K562 (cell line): ENCODE measurements at regions not wholly inside any gene's neighbourhood (a gene's known extent, or its start where the extent isn't known, plus 50 kb on each side); places are given as distances from the start of the nearest gene placed in this dataset.

Experiments used
- ATAC-seq: fragments of 200-7000 bp; cut with Tn5 transposase; 3 replicates; pipeline ENCODE4 v1.9.1; 2020; ENCODE audit warnings: moderate library complexity
- BruUV-seq: library from RNA; stranded (reverse); fragments of 400-500 nt; replicated peaks from 2 replicates; lab custom pipeline; 2021; lab: Mats Ljungman, UMichigan
- CTCF ChIA-PET: fragments of 300-600 bp; formaldehyde crosslinking; extraction: SDS; loops from one replicate; lab custom pipeline; 2021; ENCODE audit warnings: low intra/inter-chr PET ratio; lab: Yijun Ruan, JAX
- POLR2A ChIA-PET: fragments of 300-600, 350-650 bp; sonication (Branson Sonifier 250); formaldehyde crosslinking; extraction: SDS; loops from one replicate; lab custom pipeline; 2021; ENCODE audit warnings: antibody characterized with exemption, inconsistent platforms; lab: Yijun Ruan, JAX
- DNase-seq, 4 experiments: peaks; one replicate each; pipeline versions ENCODE4 v3.0.0 to v3.0.0-alpha.2; 2011 to 2018; ENCODE audit warnings: low spot score in 3 of 4, mixed read lengths in 3 of 4; ENCODE audit errors: extremely low read depth in 1 of 4
- FAIRE-seq: peaks from 2 replicates; lab custom pipeline; 2011; peaks lifted over from hg19 to GRCh38; lab: Jason Lieb, UNC
- H2AFZ ChIP-seq: 2 replicates; pipeline ENCODE4 v1.6.0; 2011; ENCODE audit warnings: low read depth, low read length, control low read depth, inconsistent platforms
- H3K27ac ChIP-seq: fragments of 200-600 bp; 3 replicates; pipeline ENCODE4 v1.8.0; 2011; ENCODE audit warnings: low read depth, mild to moderate bottlenecking, control low read depth, inconsistent platforms, low read length, moderate library complexity, mixed read lengths; ENCODE audit errors: extremely low read depth
- H3K27me3 ChIP-seq, 2 experiments: fragments of 300-600 bp in 1 of 2; 2 replicates in 1 of 2; 3 replicates in 1 of 2; pipeline versions ENCODE4 v1.6.0 to v1.8.0; 2011; ENCODE audit warnings: inconsistent platforms in 2 of 2, low read length in 2 of 2, mild to moderate bottlenecking in 1 of 2, mixed read lengths in 1 of 2, moderate library complexity in 1 of 2; ENCODE audit not compliant: control insufficient read depth in 2 of 2, insufficient read depth in 2 of 2
- H3K36me3 ChIP-seq: fragments of 300-600 bp; 3 replicates; pipeline ENCODE4 v1.8.0; 2011; ENCODE audit warnings: mild to moderate bottlenecking, low read length, inconsistent platforms; ENCODE audit not compliant: control insufficient read depth, insufficient read depth
- H3K4me1 ChIP-seq, 2 experiments: fragments of 200-600 bp in 1 of 2; replicated peaks in 1 of 2; 2 replicates in 1 of 2; 3 replicates in 1 of 2; pipeline versions ENCODE4 v1.5.1 to v1.8.0; 2011; ENCODE audit warnings: inconsistent platforms in 2 of 2, low read length in 2 of 2, mild to moderate bottlenecking in 1 of 2, mixed read lengths in 1 of 2, moderate library complexity in 1 of 2; ENCODE audit not compliant: control insufficient read depth in 2 of 2, insufficient read depth in 2 of 2
- H3K4me2 ChIP-seq: 2 replicates; pipeline ENCODE4 v1.6.1; 2011; ENCODE audit warnings: low read length, control low read depth, inconsistent platforms, mixed read lengths; ENCODE audit not compliant: insufficient read depth
- H3K4me3 ChIP-seq: fragments of 200-600 bp; sonication (generic), shearing (Covaris generic); 2 replicates; pipeline ENCODE4 v1.5.1; 2016; ENCODE audit warnings: control low read depth, inconsistent platforms
- H3K79me2 ChIP-seq: fragments of 200-600 bp; 3 replicates; pipeline ENCODE4 v1.8.0; 2011; ENCODE audit warnings: low read length, inconsistent platforms; ENCODE audit not compliant: control insufficient read depth, insufficient read depth
- H3K9ac ChIP-seq, 2 experiments: 2 replicates each; pipeline versions ENCODE4 v1.6.0 to v1.6.1; 2011; ENCODE audit warnings: low read depth in 2 of 2, low read length in 2 of 2, control low read depth in 1 of 2, inconsistent platforms in 1 of 2, mild to moderate bottlenecking in 1 of 2, mixed read lengths in 1 of 2; ENCODE audit not compliant: insufficient read depth in 1 of 2
- H3K9me1 ChIP-seq: one replicate; pipeline ENCODE4 v1.6.0; 2011; ENCODE audit warnings: inconsistent platforms, mild to moderate bottlenecking, low read length, moderate library complexity; ENCODE audit not compliant: control insufficient read depth, insufficient read depth
- H3K9me3 ChIP-seq: replicated peaks from 2 replicates; pipeline ENCODE4 v1.5.1; 2011; ENCODE audit warnings: low read depth, low read length, inconsistent platforms; ENCODE audit not compliant: control insufficient read depth, insufficient read depth
- H4K20me1 ChIP-seq: replicated peaks from 2 replicates; pipeline ENCODE4 v1.6.1; 2011; ENCODE audit warnings: low read length, inconsistent platforms, mixed read lengths; ENCODE audit not compliant: control insufficient read depth, insufficient read depth
- ATF7 ChIP-seq: fragments of 450-650 bp; IDR thresholded peaks from 2 replicates; pipeline ENCODE4 v1.7.1; 2014; ENCODE audit warnings: mild to moderate bottlenecking, moderate library complexity
- BRD4 ChIP-seq: fragments of 200-600 bp; sonication (generic); IDR thresholded peaks from 2 replicates; pipeline ENCODE4 v1.6.1; 2017; ENCODE audit warnings: inconsistent platforms
- DPF2 ChIP-seq: fragments of 450-650 bp; IDR thresholded peaks from 2 replicates; pipeline ENCODE4 v1.6.1; 2016
- ESRRB ChIP-seq: fragments of 250-450 bp; sonication (Bioruptor Pico); IDR thresholded peaks from 2 replicates; pipeline ENCODE4 v1.5.0; 2020; ENCODE audit warnings: mild to moderate bottlenecking, moderate library complexity, borderline replicate concordance
- FIP1L1 ChIP-seq: fragments of 200-400 bp; formaldehyde crosslinking; IDR thresholded peaks from 2 replicates; pipeline ENCODE4 v1.6.1; 2018; ENCODE audit warnings: mild to moderate bottlenecking, low read depth, low read length; ENCODE audit not compliant: poor library complexity, severe bottlenecking
- NONO ChIP-seq, 2 experiments: fragments of 200-400 bp in 1 of 2; fragments of 450-650 bp in 1 of 2; formaldehyde crosslinking in 1 of 2; IDR thresholded peaks; 2 replicates each; pipeline ENCODE4 v1.6.1; 2017; ENCODE audit warnings: low read depth in 2 of 2, mild to moderate bottlenecking in 2 of 2, moderate library complexity in 2 of 2, low read length in 1 of 2
- POLR3G ChIP-seq: IDR thresholded peaks from 2 replicates; pipeline ENCODE4 v1.6.1; 2011; ENCODE audit not compliant: insufficient read length, insufficient replicate concordance; ENCODE audit errors: extremely low read depth
- PURB ChIP-seq: sonication (generic); formaldehyde crosslinking; IDR thresholded peaks from 2 replicates; pipeline ENCODE4 v1.9.0; 2021; ENCODE audit warnings: low read depth, mild to moderate bottlenecking, missing genetic modification reagents
- SAP30 ChIP-seq: fragments of 200-600 bp; sonication (generic); IDR thresholded peaks from 2 replicates; pipeline ENCODE4 v1.6.1; 2012; ENCODE audit warnings: borderline replicate concordance, low read depth, mild to moderate bottlenecking, moderate library complexity, low read length, control low read depth, inconsistent platforms; ENCODE audit not compliant: insufficient read depth, poor library complexity, severe bottlenecking
- SNIP1 ChIP-seq: fragments of 450-650 bp; IDR thresholded peaks from 2 replicates; pipeline ENCODE4 v1.7.1; 2017; ENCODE audit warnings: low read depth, mild to moderate bottlenecking
- TRIM25 ChIP-seq: fragments of 450-650 bp; IDR thresholded peaks from 2 replicates; pipeline ENCODE4 v1.7.0; 2016; ENCODE audit warnings: borderline replicate concordance
- ZBTB12 ChIP-seq: fragments of 250-450 bp; sonication (Bioruptor Pico); IDR thresholded peaks from 2 replicates; pipeline ENCODE4 v1.4.0; 2020
- ZNF77 ChIP-seq: fragments of 250-450 bp; sonication (Bioruptor Pico); IDR thresholded peaks from 2 replicates; pipeline ENCODE4 v1.5.0; 2020
- whole genome bisulfite sequencing: fragments of 100-300 bp; shearing (Covaris generic); methylation state at CpG from one replicate; pipeline ENCODE4 v1.1.6; 2016; ENCODE audit warnings: low coverage, mixed read lengths; ENCODE audit not compliant: insufficient coverage; ENCODE audit errors: missing lambda C conversion rate; 5-methylcytosine and 5-hydroxymethylcytosine counted together
- in situ Hi-C: fragments of 300-500 bp; cut with MboI; formaldehyde crosslinking; loops from 4 replicates; pipeline ENCODE4 v1.15.0; 2018; ENCODE audit warnings: inconsistent platforms, mixed read lengths
- intact Hi-C: fragments of 100-400 bp; cut with micrococcal nuclease; formaldehyde crosslinking; loops from 2 replicates; pipeline ENCODE4 v1.14.2; 2022

GRCh38 chr4:156576946-156577345, 394.7 kb downstream of the PDGFC start:
- in situ Hi-C loops, result no loop called here

More at GRCh38 chr4:156576946-156577345, 394.7 kb downstream of the PDGFC start:
- Histone ChIP-seq H2AFZ (no peak overlapping the region), H3K9ac (no peak overlapping the region), H3K36me3 (no peaks in the 10 kb centered on the region), H3K4me2 (no peak overlapping the region), H3K9me3 (no peaks in the 10 kb centered on the region; the same call in 1 of the 2 replicates), H3K4me3 (no peak overlapping the region), H3K79me2 (no peaks in the 10 kb centered on the region), H3K9me1 (no peaks in the 10 kb centered on the region), H4K20me1 (no peaks in the 10 kb centered on the region), H3K27ac (no peak overlapping the region), H3K4me1 (no peaks in the 10 kb centered on the region), H3K27me3 (no peaks in the 10 kb centered on the region)
- no peak for TF ChIP-seq SNIP1
- TF ChIP-seq ZBTB12 (CRISPR knock-in tag), result no peak
- no peak for TF ChIP-seq SAP30
- no peak for TF ChIP-seq ZNF77 (CRISPR knock-in tag)
- TF ChIP-seq FIP1L1, result no peak
- TF ChIP-seq DPF2, result no peak
- TF ChIP-seq ESRRB (CRISPR knock-in tag), result no peak
- no peak for TF ChIP-seq BRD4
- TF ChIP-seq POLR3G, result no peak
- no peak for TF ChIP-seq ATF7
- TF ChIP-seq NONO (IDR thresholded peaks at IDR 0.05; ENCODE audit: low read depth in 2 of 2, low read length in 1 of 2), result no peak
- TF ChIP-seq PURB (CRISPR knock-in tag), result no peak
- no peak for TF ChIP-seq TRIM25
- no TSS peak for BruUV-seq
- CTCF ChIA-PET, result no interaction called here
- 0% methylated on average over 2 of the region's 2 CpGs for WGBS
- intact Hi-C loops, result no loop called here
- DNase-seq (no peak), FAIRE-seq (no peak), ATAC-seq (no peak)
- POLR2A ChIA-PET, result no interaction called here
